ENCODE measurements at regions not wholly inside any gene's neighbourhood (a gene's known extent, or its start where the extent isn't known, plus 50 kb on each side); places are given as distances from the start of the nearest gene placed in this dataset.

- Histone ChIP-seq H3K27me3 (ENCODE audit: insufficient read depth, poor library complexity, severe bottlenecking) (no peaks in the 10 kb centered on the region), H3K4me3 (replicated peaks; ENCODE audit: insufficient read depth, low read length) (no peak overlapping the region), H3K27ac (replicated peaks) (no peak overlapping the region)
- TF ChIP-seq SPI1 (IDR thresholded peaks at IDR 0.05; ENCODE audit: borderline replicate concordance, low read depth), result no peak
- TF ChIP-seq GABPA (IDR thresholded peaks at IDR 0.05; ENCODE audit: low read depth), result no peak
- no peak for TF ChIP-seq POLR2AphosphoS5 (IDR thresholded peaks at IDR 0.05; ENCODE audit: low read depth)
- no peak for TF ChIP-seq REST (IDR thresholded peaks at IDR 0.05; ENCODE audit: insufficient replicate concordance, low read depth)
- TF ChIP-seq, protein P1, sequence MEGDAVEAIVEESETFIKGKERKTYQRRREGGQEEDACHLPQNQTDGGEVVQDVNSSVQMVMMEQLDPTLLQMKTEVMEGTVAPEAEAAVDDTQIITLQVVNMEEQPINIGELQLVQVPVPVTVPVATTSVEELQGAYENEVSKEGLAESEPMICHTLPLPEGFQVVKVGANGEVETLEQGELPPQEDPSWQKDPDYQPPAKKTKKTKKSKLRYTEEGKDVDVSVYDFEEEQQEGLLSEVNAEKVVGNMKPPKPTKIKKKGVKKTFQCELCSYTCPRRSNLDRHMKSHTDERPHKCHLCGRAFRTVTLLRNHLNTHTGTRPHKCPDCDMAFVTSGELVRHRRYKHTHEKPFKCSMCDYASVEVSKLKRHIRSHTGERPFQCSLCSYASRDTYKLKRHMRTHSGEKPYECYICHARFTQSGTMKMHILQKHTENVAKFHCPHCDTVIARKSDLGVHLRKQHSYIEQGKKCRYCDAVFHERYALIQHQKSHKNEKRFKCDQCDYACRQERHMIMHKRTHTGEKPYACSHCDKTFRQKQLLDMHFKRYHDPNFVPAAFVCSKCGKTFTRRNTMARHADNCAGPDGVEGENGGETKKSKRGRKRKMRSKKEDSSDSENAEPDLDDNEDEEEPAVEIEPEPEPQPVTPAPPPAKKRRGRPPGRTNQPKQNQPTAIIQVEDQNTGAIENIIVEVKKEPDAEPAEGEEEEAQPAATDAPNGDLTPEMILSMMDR (IDR thresholded peaks at IDR 0.05; ENCODE audit: insufficient read depth, low read length), result no peak
- no peak for DNase-seq (ENCODE audit: low read depth in 1 of 2, low spot score in 1 of 2)
These were observed 110.9 kb upstream of the NANOS1 start for GRCh38 chr10:118918587-118918986.

DNA sequence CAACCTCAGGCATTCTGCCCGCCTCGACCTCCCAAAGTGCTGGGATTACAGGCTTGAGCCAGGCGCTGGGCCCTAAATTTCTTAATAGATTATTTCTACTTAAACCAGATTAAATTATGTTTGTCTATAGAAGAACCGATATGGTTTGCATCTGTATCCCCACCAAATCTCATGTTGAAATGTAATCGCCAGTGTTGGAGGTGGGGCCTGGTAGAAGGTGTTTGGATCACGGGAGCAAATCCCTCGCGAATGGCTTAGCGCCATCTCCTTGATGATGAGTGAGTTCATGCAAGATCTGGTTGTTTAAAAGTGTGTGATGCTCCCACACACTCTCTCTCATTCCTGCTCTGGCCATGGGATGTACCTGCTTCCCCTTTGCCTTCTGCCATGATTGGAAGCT, 109.3 kb upstream of the NANOS1 start:
- TF ChIP-seq POLR2AphosphoS5 (IDR thresholded peaks at IDR 0.05; ENCODE audit: low read depth) (no peak), GABPA (IDR thresholded peaks at IDR 0.05; ENCODE audit: low read depth) (no peak), REST (IDR thresholded peaks at IDR 0.05; ENCODE audit: insufficient replicate concordance, low read depth) (no peak), SPI1 (IDR thresholded peaks at IDR 0.05; ENCODE audit: borderline replicate concordance, low read depth) (no peak)
- TF ChIP-seq, protein P1 (IDR thresholded peaks at IDR 0.05; ENCODE audit: insufficient read depth, low read length), result no peak
- no peak overlapping the region for H3K27ac ChIP-seq (replicated peaks)
- no peak overlapping the region for H3K4me3 ChIP-seq (replicated peaks; ENCODE audit: insufficient read depth, low read length)
- DNase-seq (ENCODE audit: low read depth in 1 of 2, low spot score in 1 of 2), result no peak
- no peaks in the 10 kb centered on the region for H3K27me3 ChIP-seq (ENCODE audit: insufficient read depth, poor library complexity, severe bottlenecking)

DNA sequence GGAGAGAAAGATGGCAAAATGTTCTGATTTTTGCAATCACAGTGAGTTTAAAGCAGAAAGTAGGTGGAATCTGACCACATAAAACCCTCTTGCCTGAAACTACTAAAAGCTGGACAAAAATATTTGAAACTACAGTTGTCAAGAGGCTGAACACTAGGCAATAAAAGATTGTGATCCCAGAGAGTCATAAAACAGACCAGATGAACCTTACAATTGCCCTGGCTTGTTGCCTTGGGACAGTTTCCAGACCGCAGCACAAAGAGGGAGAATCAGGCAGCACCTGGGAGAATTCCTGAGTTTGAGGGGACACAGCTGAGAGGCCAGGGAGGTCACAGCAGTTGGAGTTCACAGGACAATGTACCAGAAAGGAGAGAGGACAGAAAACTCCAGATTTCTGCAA, 107.3 kb upstream of the NANOS1 start:
- Histone ChIP-seq H3K4me3 (replicated peaks; ENCODE audit: insufficient read depth, low read length) (no peak overlapping the region), H3K27me3 (ENCODE audit: insufficient read depth, poor library complexity, severe bottlenecking) (no peaks in the 10 kb centered on the region), H3K27ac (replicated peaks) (no peak overlapping the region)
- DNase-seq (ENCODE audit: low read depth in 1 of 2, low spot score in 1 of 2), result no peak
- no peak for TF ChIP-seq POLR2AphosphoS5 (IDR thresholded peaks at IDR 0.05; ENCODE audit: low read depth)
- no peak for TF ChIP-seq SPI1 (IDR thresholded peaks at IDR 0.05; ENCODE audit: borderline replicate concordance, low read depth)
- TF ChIP-seq GABPA (IDR thresholded peaks at IDR 0.05; ENCODE audit: low read depth), result no peak

- TF ChIP-seq SPI1 (IDR thresholded peaks at IDR 0.05; ENCODE audit: borderline replicate concordance, low read depth) (no peak), POLR2AphosphoS5 (IDR thresholded peaks at IDR 0.05; ENCODE audit: low read depth) (no peak), REST (IDR thresholded peaks at IDR 0.05; ENCODE audit: insufficient replicate concordance, low read depth) (no peak), GABPA (IDR thresholded peaks at IDR 0.05; ENCODE audit: low read depth) (no peak)
- TF ChIP-seq, protein P1 (IDR thresholded peaks at IDR 0.05; ENCODE audit: insufficient read depth, low read length), result no peak
These were observed 106.5 kb upstream of the NANOS1 start for GRCh38 chr10:118922972-118923371.

More at GRCh38 chr10:118922972-118923371, 106.5 kb upstream of the NANOS1 start:
- no peak overlapping the region for H3K4me3 ChIP-seq (replicated peaks; ENCODE audit: insufficient read depth, low read length)
- no peak overlapping the region for H3K27ac ChIP-seq (replicated peaks)
- DNase-seq (ENCODE audit: low read depth in 1 of 2, low spot score in 1 of 2), result no peak
- H3K27me3 ChIP-seq (ENCODE audit: insufficient read depth, poor library complexity, severe bottlenecking), result no peaks in the 10 kb centered on the region
